PFSK-1 (cell line): ENCODE measurements at regions not wholly inside any gene's neighbourhood (a gene's known extent, or its start where the extent isn't known, plus 50 kb on each side); places are given as distances from the start of the nearest gene placed in this dataset.

Experiments used
- FOXP2 ChIP-seq: optimal IDR thresholded peaks from 2 replicates; pipeline ENCODE3; 2011; ENCODE audit warnings: borderline replicate concordance, control low read depth, inconsistent platforms; ENCODE audit not compliant: insufficient read depth; ENCODE audit errors: extremely low read length, extremely low read depth
- POLR2AphosphoS5 ChIP-seq: IDR thresholded peaks from 2 replicates; pipeline ENCODE4 v1.6.1; 2012; ENCODE audit warnings: low read depth, mild to moderate bottlenecking, control low read depth, low read length, moderate library complexity
- REST ChIP-seq, 2 experiments: IDR thresholded peaks; 2 replicates each; pipeline versions ENCODE4 v1.6.1 to v1.8.0; 2011 to 2012; ENCODE audit warnings: low read depth in 2 of 2, low read length in 2 of 2, control low read depth in 1 of 2, inconsistent platforms in 1 of 2, mild to moderate bottlenecking in 1 of 2, moderate library complexity in 1 of 2; ENCODE audit not compliant: insufficient read depth in 1 of 2
- TAF1 ChIP-seq: IDR thresholded peaks from 2 replicates; pipeline ENCODE4 v1.6.1; 2012; ENCODE audit warnings: low read length, control low read depth, borderline replicate concordance; ENCODE audit not compliant: insufficient read depth

GRCh38 chr6:21855811-21856455, 262.4 kb downstream of the SOX4 start:
- no peak for TF ChIP-seq FOXP2
- no peak for TF ChIP-seq REST (IDR thresholded peaks at IDR 0.05; ENCODE audit: insufficient read depth in 1 of 2, low read depth in 2 of 2, low read length in 2 of 2)
- TF ChIP-seq POLR2AphosphoS5 = no peak
- TF ChIP-seq TAF1 = no peak
